ENCODE measurements at regions not wholly inside any gene's neighbourhood (a gene's known extent, or its start where the extent isn't known, plus 50 kb on each side); places are given as distances from the start of the nearest gene placed in this dataset.

GRCh38 chr4:178068136-178068535 is 625.9 kb upstream of the AGA start:
- H3K27me3 ChIP-seq (replicated peaks; ENCODE audit: control insufficient read depth, insufficient read depth, low read length): no peaks in the 10 kb centered on the region
- no peak for DNase-seq (ENCODE audit: extremely low read depth, insufficient read length)
- H3K4me3 ChIP-seq (replicated peaks; ENCODE audit: low read depth, low read length): no peak overlapping the region

DNA sequence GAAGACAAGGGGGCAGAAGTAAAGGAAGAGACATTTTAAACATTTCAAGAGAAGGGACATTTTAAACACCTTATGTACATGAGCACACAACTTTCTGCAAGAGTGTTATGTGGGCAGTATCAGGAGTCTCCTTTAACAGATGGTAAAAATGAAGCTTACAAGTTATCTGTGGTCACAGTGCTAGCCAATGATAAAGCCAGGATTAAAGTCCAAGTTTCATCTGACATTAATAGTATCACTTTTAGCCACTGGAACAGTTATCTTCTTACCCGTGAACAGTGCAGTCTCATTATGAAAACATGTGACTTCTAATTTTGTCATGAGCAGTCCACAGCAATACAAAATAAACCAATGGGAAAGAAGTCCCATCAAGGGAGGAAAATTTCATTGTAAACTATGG is 627.9 kb upstream of the AGA start:
- no peaks in the 10 kb centered on the region for H3K36me3 ChIP-seq (ENCODE audit: control insufficient read depth, insufficient read depth, low read length)
- H3K4me3 ChIP-seq (replicated peaks; ENCODE audit: low read depth, low read length): no peak overlapping the region
- TF ChIP-seq, protein P1, sequence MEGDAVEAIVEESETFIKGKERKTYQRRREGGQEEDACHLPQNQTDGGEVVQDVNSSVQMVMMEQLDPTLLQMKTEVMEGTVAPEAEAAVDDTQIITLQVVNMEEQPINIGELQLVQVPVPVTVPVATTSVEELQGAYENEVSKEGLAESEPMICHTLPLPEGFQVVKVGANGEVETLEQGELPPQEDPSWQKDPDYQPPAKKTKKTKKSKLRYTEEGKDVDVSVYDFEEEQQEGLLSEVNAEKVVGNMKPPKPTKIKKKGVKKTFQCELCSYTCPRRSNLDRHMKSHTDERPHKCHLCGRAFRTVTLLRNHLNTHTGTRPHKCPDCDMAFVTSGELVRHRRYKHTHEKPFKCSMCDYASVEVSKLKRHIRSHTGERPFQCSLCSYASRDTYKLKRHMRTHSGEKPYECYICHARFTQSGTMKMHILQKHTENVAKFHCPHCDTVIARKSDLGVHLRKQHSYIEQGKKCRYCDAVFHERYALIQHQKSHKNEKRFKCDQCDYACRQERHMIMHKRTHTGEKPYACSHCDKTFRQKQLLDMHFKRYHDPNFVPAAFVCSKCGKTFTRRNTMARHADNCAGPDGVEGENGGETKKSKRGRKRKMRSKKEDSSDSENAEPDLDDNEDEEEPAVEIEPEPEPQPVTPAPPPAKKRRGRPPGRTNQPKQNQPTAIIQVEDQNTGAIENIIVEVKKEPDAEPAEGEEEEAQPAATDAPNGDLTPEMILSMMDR (IDR thresholded peaks at IDR 0.05; ENCODE audit: insufficient read depth, low read length, poor library complexity, severe bottlenecking): no peak
- DNase-seq (ENCODE audit: extremely low read depth, insufficient read length): no peak
- no peaks in the 10 kb centered on the region for H3K27me3 ChIP-seq (replicated peaks; ENCODE audit: control insufficient read depth, insufficient read depth, low read length)

More at GRCh38 chr4:178068136-178068535, 625.9 kb upstream of the AGA start:
- H3K36me3 ChIP-seq (ENCODE audit: control insufficient read depth, insufficient read depth, low read length): no peaks in the 10 kb centered on the region
- TF ChIP-seq, protein P1 (IDR thresholded peaks at IDR 0.05; ENCODE audit: insufficient read depth, low read length, poor library complexity, severe bottlenecking): no peak

DNA sequence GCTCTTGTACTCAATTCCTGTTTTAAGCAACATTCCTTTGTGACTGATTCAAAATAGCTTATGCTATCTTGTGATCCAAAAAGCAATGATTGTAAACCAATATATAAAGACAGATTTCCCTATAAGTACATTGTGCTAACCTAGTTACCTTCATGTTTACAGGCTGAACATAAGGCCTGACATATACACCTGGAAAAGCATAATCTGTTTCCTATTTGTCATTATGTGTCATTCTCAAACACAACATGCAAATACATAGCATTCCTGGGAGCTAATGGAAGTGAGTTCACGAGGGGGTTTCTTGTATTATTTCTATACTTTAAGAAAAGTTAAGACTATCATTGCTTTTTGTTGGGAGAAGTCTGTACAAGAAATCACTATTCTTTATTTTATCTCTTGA is 638.1 kb upstream of the AGA start:
- Histone ChIP-seq H3K27me3 (replicated peaks; ENCODE audit: control insufficient read depth, insufficient read depth, low read length) (no peaks in the 10 kb centered on the region), H3K36me3 (ENCODE audit: control insufficient read depth, insufficient read depth, low read length) (no peaks in the 10 kb centered on the region), H3K4me3 (replicated peaks; ENCODE audit: low read depth, low read length) (no peak overlapping the region)
- TF ChIP-seq, protein P1 (IDR thresholded peaks at IDR 0.05; ENCODE audit: insufficient read depth, low read length, poor library complexity, severe bottlenecking): no peak
- no peak for DNase-seq (ENCODE audit: extremely low read depth, insufficient read length)

DNA sequence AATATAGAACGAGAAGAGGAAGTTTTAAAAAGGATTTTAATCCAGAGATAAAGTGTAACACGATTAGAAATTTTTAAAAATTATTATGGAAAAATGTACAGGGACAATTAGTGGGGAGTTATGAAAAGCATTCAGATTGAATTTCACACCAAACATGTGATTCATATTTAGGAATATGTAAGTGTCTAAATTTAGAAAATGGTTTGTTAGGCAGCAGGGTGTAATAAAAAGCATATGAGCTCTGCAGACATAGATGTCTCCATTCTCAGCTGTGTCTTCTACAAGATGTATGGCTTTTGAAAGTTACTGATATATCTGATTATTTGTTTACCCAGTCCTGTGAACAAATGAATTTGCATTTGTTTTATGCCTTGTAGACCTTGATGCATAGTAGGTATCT is 638.9 kb upstream of the AGA start:
- TF ChIP-seq, protein P1 (IDR thresholded peaks at IDR 0.05; ENCODE audit: insufficient read depth, low read length, poor library complexity, severe bottlenecking): no peak
- Histone ChIP-seq H3K4me3 (replicated peaks; ENCODE audit: low read depth, low read length) (no peak overlapping the region), H3K27me3 (replicated peaks; ENCODE audit: control insufficient read depth, insufficient read depth, low read length) (no peaks in the 10 kb centered on the region), H3K36me3 (ENCODE audit: control insufficient read depth, insufficient read depth, low read length) (no peaks in the 10 kb centered on the region)
- DNase-seq (ENCODE audit: extremely low read depth, insufficient read length): no peak

GRCh38 chr4:178081896-178082295 is 639.7 kb upstream of the AGA start:
- no peak for DNase-seq (ENCODE audit: extremely low read depth, insufficient read length)
- TF ChIP-seq, protein P1 (IDR thresholded peaks at IDR 0.05; ENCODE audit: insufficient read depth, low read length, poor library complexity, severe bottlenecking): no peak

DNA sequence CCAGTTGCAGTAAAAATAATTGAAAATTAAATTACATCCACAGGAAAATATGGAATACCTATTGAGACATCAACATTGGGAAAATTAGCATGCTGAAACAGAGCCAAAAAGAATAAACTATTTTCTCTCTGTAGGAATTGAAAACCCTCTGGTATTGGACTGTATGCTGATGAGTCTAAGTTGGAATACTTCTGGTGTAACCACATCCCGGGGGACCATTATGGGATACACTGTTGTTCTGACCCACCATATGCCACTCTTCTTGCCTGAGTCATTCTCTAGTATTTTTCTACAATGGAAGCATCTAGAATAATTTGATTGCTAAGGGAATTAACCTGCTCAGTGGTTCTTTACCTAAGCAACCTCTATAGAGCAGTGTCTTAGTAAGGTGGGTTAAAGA is 640.7 kb upstream of the AGA start:
- no peak for DNase-seq (ENCODE audit: extremely low read depth, insufficient read length)
- Histone ChIP-seq H3K27me3 (replicated peaks; ENCODE audit: control insufficient read depth, insufficient read depth, low read length) (no peaks in the 10 kb centered on the region), H3K36me3 (ENCODE audit: control insufficient read depth, insufficient read depth, low read length) (no peaks in the 10 kb centered on the region), H3K4me3 (replicated peaks; ENCODE audit: low read depth, low read length) (no peak overlapping the region)
- TF ChIP-seq, protein P1 (IDR thresholded peaks at IDR 0.05; ENCODE audit: insufficient read depth, low read length, poor library complexity, severe bottlenecking): no peak

More at GRCh38 chr4:178081896-178082295, 639.7 kb upstream of the AGA start:
- Histone ChIP-seq H3K4me3 (replicated peaks; ENCODE audit: low read depth, low read length) (no peak overlapping the region), H3K36me3 (ENCODE audit: control insufficient read depth, insufficient read depth, low read length) (no peaks in the 10 kb centered on the region), H3K27me3 (replicated peaks; ENCODE audit: control insufficient read depth, insufficient read depth, low read length) (no peaks in the 10 kb centered on the region)
